ENCODE measurements at regions not wholly inside any gene's neighbourhood (a gene's known extent, or its start where the extent isn't known, plus 50 kb on each side); places are given as distances from the start of the nearest gene placed in this dataset.

DNA sequence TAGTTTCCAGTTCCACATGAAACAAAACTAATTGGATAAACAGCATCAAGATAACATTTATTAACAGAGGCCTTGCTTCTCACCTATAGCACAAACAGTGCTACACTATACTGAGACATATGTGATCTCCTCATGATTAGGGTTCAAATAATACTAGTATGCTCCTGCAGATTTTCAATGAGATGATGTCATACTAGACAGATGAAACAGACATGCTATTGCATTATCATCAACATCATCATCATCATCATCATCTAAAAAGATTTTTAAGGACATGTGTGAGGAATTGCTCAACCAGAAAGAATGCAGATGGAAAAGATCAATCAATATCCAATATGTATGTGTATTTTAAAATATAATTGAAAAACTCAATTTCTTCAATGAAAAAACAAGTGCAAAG lies 932.3 kb downstream of the METTL15 start:
- Mint-ChIP-seq H3K4me3 (no peak overlapping the region), H3K27me3 (ENCODE audit: low read depth) (no peaks in the 10 kb centered on the region), H3K27ac (no peak overlapping the region), H3K4me1 (no peaks in the 10 kb centered on the region), H3K9me3 (peaks cover 5% of the 10 kb centered on the region), H3K36me3 (ENCODE audit: low read depth) (no peaks in the 10 kb centered on the region)
- TF ChIP-seq, protein P1, sequence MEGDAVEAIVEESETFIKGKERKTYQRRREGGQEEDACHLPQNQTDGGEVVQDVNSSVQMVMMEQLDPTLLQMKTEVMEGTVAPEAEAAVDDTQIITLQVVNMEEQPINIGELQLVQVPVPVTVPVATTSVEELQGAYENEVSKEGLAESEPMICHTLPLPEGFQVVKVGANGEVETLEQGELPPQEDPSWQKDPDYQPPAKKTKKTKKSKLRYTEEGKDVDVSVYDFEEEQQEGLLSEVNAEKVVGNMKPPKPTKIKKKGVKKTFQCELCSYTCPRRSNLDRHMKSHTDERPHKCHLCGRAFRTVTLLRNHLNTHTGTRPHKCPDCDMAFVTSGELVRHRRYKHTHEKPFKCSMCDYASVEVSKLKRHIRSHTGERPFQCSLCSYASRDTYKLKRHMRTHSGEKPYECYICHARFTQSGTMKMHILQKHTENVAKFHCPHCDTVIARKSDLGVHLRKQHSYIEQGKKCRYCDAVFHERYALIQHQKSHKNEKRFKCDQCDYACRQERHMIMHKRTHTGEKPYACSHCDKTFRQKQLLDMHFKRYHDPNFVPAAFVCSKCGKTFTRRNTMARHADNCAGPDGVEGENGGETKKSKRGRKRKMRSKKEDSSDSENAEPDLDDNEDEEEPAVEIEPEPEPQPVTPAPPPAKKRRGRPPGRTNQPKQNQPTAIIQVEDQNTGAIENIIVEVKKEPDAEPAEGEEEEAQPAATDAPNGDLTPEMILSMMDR (IDR thresholded peaks at IDR 0.05; ENCODE audit: unreplicated experiment in 3 of 3), result no peak

DNA sequence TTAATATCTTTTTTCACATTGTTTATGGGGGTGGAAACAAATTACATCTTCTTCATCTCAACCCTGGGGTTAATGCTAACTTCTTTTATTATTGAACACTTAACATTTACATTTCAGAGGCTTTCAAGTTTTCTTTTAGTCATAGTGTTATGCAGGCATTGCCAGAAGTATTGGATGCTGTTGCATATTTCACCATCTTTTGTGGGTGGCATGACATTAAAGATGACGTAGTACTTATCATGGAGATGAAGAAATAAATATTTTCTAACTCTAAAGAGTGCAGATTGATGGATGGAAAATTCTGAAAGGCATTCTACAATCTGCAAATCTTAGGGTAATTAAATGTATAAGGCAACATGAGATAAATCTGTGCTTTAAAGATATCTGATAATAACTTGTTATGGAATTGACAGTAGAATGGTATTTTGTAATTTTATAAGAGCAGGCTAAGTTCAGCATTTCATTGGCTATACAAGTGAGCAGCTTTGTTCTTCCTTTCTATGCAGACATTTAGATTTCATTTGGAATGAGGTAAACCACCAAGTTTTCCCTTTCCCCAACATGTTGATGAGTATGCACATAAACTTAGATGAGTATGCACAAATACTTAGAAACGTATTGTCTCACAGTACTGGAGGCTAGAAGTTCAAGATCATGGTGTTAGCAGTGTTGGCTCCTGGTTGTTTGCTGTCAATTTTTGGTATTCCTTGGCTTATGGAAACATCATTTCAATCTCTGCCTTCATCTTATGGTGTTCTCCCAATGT lies 924.4 kb downstream of the METTL15 start:
- Mint-ChIP-seq H3K4me1 (no peaks in the 10 kb centered on the region), H3K27me3 (ENCODE audit: low read depth) (no peaks in the 10 kb centered on the region), H3K4me3 (no peak overlapping the region), H3K36me3 (ENCODE audit: low read depth) (no peaks in the 10 kb centered on the region), H3K9me3 (peaks cover 14% of the 10 kb centered on the region), H3K27ac (no peak overlapping the region)
- TF ChIP-seq, protein P1 (IDR thresholded peaks at IDR 0.05; ENCODE audit: unreplicated experiment in 3 of 3), result no peak

DNA sequence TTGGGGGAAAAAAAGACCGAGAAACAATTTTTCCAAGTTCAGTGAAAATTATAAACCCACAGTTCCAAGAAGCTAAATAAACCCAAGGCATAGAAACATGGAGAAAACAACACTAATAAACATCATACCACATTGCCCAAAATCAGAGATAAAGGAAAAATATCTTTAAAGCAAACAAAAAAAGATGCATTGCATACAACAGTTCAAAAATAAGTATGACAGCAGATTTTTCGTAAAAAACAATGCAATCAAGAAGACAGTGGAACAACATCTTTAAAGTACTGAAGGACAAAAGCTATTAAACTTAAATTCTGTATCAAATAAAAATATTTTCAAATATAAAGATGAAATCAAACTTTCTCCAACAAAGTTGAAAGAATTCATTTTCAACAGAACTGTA lies 921.3 kb downstream of the METTL15 start:
- H3K36me3 Mint-ChIP-seq (ENCODE audit: low read depth), result no peaks in the 10 kb centered on the region
- H3K27ac Mint-ChIP-seq, result no peak overlapping the region
- peaks cover 16% of the 10 kb centered on the region for H3K9me3 Mint-ChIP-seq
- H3K4me1 Mint-ChIP-seq, result no peaks in the 10 kb centered on the region
- TF ChIP-seq, protein P1 (IDR thresholded peaks at IDR 0.05; ENCODE audit: unreplicated experiment in 3 of 3), result no peak
- no peak overlapping the region for H3K4me3 Mint-ChIP-seq
- H3K27me3 Mint-ChIP-seq (ENCODE audit: low read depth), result no peaks in the 10 kb centered on the region

DNA sequence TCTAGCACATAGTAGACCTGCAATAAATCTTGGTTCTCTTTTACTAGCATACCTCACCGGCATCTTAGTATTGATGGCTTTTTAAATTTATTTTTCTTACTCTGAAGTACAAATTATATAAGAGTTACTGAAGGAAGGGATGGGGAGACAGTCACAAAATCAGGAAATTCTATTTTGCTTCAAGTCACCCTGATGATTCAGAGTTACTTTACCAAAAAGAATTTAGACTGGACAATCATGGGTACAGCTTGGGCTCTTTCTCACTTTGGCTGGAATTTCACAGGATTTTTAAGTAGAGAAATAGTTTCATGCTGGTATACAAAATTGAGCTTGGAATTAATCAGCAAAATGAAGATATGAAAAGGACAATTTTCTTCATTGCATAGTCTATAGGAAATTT lies 919.2 kb downstream of the METTL15 start:
- Mint-ChIP-seq H3K4me1 (no peaks in the 10 kb centered on the region), H3K36me3 (ENCODE audit: low read depth) (no peaks in the 10 kb centered on the region), H3K4me3 (no peak overlapping the region), H3K27ac (no peak overlapping the region), H3K27me3 (ENCODE audit: low read depth) (no peaks in the 10 kb centered on the region), H3K9me3 (peaks cover 16% of the 10 kb centered on the region)
- TF ChIP-seq, protein P1 (IDR thresholded peaks at IDR 0.05; ENCODE audit: unreplicated experiment in 3 of 3), result no peak

DNA sequence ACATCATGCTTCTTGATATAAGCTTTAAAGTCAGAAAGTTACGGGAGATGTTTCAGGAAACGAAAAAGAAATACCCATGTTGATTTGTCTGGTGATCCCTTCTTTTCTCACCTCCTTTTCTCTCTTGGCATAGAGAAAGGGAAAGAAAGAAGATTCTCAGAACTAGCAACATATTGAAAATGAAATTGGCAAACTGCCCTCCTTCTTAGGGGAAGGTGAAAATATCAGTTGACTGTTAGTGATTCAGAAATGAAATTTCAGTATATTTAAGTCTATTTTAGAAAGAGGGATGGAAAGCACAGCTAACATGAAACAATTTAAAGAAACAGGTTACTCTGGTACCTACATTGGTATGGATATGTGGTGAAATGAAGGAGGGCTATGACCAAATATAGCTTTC lies 918.1 kb downstream of the METTL15 start:
- H3K4me1 Mint-ChIP-seq, result no peaks in the 10 kb centered on the region
- H3K36me3 Mint-ChIP-seq (ENCODE audit: low read depth), result no peaks in the 10 kb centered on the region

More for the DNA sequence above, 918.1 kb downstream of the METTL15 start:
- Mint-ChIP-seq H3K4me3 (no peak overlapping the region), H3K27me3 (ENCODE audit: low read depth) (no peaks in the 10 kb centered on the region), H3K9me3 (peaks cover 16% of the 10 kb centered on the region), H3K27ac (no peak overlapping the region)
- TF ChIP-seq, protein P1 (IDR thresholded peaks at IDR 0.05; ENCODE audit: unreplicated experiment in 3 of 3), result no peak
